Astrocyte (in vitro differentiated cells and primary cell): ENCODE measurements at regions not wholly inside any gene's neighbourhood (a gene's known extent, or its start where the extent isn't known, plus 50 kb on each side); places are given as distances from the start of the nearest gene placed in this dataset.

Source experiments
- EZH2 ChIP-seq: IDR thresholded peaks from 2 replicates; pipeline ENCODE4 v1.6.1; 2012; ENCODE audit warnings: mild to moderate bottlenecking, low read length, inconsistent platforms; ENCODE audit not compliant: insufficient read depth
- TF ChIP-seq, protein P1 (sequence below): IDR thresholded peaks from 2 replicates; pipeline ENCODE4 v1.5.1; 2011; ENCODE audit warnings: low read depth, mild to moderate bottlenecking, inconsistent platforms, low read length, moderate library complexity; ENCODE audit not compliant: insufficient read depth

GRCh38 chr5:12690361-12690760 is 786.1 kb upstream of the CTNND2 start:
- TF ChIP-seq, protein P1, sequence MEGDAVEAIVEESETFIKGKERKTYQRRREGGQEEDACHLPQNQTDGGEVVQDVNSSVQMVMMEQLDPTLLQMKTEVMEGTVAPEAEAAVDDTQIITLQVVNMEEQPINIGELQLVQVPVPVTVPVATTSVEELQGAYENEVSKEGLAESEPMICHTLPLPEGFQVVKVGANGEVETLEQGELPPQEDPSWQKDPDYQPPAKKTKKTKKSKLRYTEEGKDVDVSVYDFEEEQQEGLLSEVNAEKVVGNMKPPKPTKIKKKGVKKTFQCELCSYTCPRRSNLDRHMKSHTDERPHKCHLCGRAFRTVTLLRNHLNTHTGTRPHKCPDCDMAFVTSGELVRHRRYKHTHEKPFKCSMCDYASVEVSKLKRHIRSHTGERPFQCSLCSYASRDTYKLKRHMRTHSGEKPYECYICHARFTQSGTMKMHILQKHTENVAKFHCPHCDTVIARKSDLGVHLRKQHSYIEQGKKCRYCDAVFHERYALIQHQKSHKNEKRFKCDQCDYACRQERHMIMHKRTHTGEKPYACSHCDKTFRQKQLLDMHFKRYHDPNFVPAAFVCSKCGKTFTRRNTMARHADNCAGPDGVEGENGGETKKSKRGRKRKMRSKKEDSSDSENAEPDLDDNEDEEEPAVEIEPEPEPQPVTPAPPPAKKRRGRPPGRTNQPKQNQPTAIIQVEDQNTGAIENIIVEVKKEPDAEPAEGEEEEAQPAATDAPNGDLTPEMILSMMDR: no peak
- no peak for TF ChIP-seq EZH2
